Fibroblast of mammary gland (primary cell): ENCODE measurements at regions not wholly inside any gene's neighbourhood (a gene's known extent, or its start where the extent isn't known, plus 50 kb on each side); places are given as distances from the start of the nearest gene placed in this dataset.
"Not testable (repeated sequence)": the region's sequence is repeated elsewhere in the genome, so short reads cannot be mapped to it uniquely, and the experiment has no call there.

Experiments used
- DNase-seq: peaks from one replicate; pipeline ENCODE4 v3.0.0-alpha.2; 2010; ENCODE audit warnings: low read depth
- H3K4me3 ChIP-seq: 2 replicates; pipeline ENCODE4 v1.5.1; 2011; ENCODE audit warnings: low read depth, mild to moderate bottlenecking, low read length, moderate library complexity; ENCODE audit not compliant: control insufficient read depth
- TF ChIP-seq, protein P1 (sequence below): conservative IDR thresholded peaks from 2 replicates; pipeline ENCODE4 v1.5.1; 2011; ENCODE audit warnings: low read depth, low read length, inconsistent platforms; ENCODE audit not compliant: control insufficient read depth, insufficient read depth

DNA sequence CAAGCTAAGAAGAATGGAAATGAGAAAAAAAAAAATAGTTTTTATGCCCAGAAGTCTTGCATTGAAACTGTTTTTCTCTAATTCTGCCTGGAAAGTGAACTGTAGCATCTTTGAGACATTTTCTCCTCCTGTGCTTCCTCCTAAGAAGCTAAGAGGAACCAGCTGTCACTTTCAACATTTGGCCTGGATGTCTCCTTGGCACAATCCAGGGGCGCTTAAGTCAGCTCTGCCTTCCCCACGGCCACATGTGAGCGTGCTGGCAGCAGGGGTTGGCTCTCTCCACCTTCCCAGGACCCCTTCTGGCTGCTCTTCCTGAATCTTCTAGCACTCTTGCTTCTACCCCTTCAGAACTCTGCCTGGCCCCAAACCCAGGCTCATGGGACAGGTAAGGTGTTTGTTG, 289.6 kb upstream of the ADARB2 start:
- no peak overlapping the region for H3K4me3 ChIP-seq
- DNase-seq = no peak
- TF ChIP-seq, protein P1, sequence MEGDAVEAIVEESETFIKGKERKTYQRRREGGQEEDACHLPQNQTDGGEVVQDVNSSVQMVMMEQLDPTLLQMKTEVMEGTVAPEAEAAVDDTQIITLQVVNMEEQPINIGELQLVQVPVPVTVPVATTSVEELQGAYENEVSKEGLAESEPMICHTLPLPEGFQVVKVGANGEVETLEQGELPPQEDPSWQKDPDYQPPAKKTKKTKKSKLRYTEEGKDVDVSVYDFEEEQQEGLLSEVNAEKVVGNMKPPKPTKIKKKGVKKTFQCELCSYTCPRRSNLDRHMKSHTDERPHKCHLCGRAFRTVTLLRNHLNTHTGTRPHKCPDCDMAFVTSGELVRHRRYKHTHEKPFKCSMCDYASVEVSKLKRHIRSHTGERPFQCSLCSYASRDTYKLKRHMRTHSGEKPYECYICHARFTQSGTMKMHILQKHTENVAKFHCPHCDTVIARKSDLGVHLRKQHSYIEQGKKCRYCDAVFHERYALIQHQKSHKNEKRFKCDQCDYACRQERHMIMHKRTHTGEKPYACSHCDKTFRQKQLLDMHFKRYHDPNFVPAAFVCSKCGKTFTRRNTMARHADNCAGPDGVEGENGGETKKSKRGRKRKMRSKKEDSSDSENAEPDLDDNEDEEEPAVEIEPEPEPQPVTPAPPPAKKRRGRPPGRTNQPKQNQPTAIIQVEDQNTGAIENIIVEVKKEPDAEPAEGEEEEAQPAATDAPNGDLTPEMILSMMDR = no peak

GRCh38 chr10:2024750-2025149, 287.4 kb upstream of the ADARB2 start:
- not testable (repeated sequence) for DNase-seq, H3K4me3 ChIP-seq

- DNase-seq = no peak
- H3K4me3 ChIP-seq = no peak overlapping the region
- TF ChIP-seq, protein P1 = no peak
Measured at GRCh38 chr10:2023687-2024086, 286.4 kb upstream of the ADARB2 start.

GRCh38 chr10:2022401-2022800, 285.1 kb upstream of the ADARB2 start:
- DNase-seq = no peak
- TF ChIP-seq, protein P1 = no peak
- H3K4me3 ChIP-seq = no peak overlapping the region

DNA sequence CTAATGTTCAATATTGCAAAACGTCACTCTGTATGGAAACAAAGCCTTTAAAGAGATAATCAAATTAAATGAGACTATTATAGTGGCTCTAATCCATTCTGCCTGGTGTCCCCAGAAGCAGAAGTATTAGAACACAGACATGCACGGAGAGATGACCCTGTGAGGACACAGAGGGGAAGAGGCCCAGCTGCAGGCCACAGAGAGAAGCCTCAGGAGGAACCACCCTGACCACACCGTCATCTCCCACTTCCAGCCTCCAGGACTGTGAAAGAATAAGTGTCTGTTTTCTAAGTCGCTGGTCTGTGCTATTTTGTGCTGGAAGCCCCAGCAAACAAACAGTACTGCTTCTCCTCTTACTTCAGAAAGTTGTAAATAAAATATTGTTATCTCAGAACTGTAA, 283.5 kb upstream of the ADARB2 start:
- TF ChIP-seq, protein P1 = no peak
- no peak overlapping the region for H3K4me3 ChIP-seq
- DNase-seq = no peak

DNA sequence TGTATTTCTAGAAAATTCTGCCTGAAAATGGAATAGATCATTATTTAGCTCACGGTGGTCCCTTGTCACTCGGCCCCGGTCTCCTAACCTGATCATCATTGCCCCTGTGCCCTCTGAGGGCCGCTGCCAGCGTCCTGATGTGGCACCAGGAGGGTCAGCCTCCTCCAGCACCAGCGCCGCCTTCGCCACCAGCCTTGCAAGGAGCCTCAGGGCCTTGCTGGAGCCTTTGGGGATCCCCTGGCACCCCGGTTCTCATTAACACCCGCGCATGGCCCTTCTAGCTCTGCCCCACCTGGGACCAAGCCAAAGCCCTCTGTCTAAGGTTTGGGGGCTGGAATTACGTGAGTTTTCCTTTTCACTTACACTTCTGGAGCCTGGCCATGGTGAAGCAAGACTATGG, 282.5 kb upstream of the ADARB2 start:
- DNase-seq = no peak
- no peak overlapping the region for H3K4me3 ChIP-seq
- TF ChIP-seq, protein P1 = no peak

DNA sequence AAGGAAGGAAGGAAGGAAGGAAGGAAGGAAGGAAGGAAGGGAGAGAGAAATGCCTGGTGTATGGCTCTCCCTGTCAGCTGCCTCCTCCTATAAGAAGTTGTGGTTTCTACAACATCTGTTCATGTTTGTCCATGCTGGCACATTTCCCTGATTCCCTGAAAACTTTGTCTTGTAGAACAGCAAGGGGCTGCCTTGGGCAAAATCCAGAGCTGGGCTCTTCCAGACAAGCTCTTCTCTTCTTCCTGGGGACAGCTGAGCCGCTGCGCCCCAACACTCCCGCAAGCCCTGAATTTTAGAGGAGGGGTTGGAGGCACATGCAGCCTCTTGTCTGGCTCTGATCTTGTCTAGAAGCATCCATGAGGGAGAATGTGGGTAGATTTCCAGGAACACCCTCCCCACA, 282.0 kb upstream of the ADARB2 start:
- TF ChIP-seq, protein P1 = no peak

More for the DNA sequence above, 282.0 kb upstream of the ADARB2 start:
- DNase-seq = no peak
- no peak overlapping the region for H3K4me3 ChIP-seq
